G401 (cell line): ENCODE measurements at regions not wholly inside any gene's neighbourhood (a gene's known extent, or its start where the extent isn't known, plus 50 kb on each side); places are given as distances from the start of the nearest gene placed in this dataset.
A peak's percentile ranks its signal among the peaks of the same experiment; 100 is the strongest.
"Not testable (repeated sequence)": the region's sequence is repeated elsewhere in the genome, so short reads cannot be mapped to it uniquely, and the experiment has no call there.

Experiments used
- DNase-seq: peaks from one replicate; pipeline ENCODE4 v3.0.0-alpha.2; 2015; ENCODE audit warnings: low spot score
- in situ Hi-C: cut with HindIII; loops from 2 replicates; pipeline ENCODE4 v1.10.0; 2016; ENCODE audit warnings: low sequenced_read_pairs, mixed read lengths

GRCh38 chr7:64469673-64470072 lies 93.2 kb downstream of the ZNF680 start:
- in situ Hi-C loops, result no loop called here
- DNase-seq, result no peak

DNA sequence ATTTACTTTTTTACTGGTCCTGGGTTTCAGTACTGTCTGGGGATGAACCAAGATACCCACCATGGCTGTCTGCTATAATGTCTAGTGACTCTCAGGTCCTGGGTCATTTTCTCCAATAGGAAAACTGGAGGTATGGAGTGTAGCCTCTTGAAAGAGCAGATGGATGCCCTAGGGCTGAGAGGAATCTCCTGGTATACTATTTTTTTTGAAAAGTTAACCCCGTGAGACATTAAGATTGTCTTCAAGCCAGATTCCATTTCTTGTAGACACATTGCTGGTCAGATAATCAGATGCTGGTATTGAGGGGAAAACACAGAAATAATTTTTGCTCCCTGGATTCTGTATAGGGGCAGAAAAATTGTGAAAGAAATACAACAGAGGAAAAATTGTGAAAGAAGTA lies 97.3 kb downstream of the ZNF680 start:
- no peak for DNase-seq
- in situ Hi-C loops, result no loop called here

DNA sequence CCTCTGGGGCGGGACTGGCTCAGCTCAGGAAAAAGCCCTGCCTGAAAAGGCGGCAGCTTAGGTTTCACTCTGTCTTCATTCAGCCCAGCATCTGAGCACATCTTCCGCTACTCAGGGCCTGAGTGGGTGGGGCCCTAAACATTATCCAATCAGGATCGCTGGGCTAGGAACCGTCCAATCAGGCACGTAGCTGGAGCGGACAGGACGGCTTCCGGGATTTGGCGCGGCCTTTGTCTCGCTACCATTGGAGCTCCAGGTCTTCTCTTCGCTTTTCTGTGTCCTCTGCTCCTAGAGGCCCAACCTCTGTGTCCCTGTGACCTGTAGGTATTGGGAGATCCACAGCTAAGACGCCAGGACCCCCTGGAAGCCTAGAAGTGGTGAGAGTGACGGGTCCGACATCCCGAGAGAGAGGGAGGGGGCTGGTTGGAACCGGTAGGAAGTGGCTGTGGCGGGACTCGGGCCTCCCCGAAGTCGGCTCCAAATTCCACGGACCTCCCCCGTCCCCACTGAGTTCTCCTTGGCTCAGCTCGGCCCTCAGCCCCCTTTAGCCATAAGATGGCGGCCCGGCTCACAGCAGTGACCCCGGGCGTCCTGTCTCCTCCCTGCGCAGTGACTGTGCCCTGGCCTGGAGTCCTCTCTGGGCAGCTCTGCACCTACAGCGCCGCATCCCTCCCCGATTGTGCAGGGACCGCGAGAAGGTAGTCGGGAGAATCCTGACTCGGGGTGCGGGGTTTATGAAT lies 99.1 kb downstream of the ZNF680 start:
- peak; percentile 52 for DNase-seq
- in situ Hi-C loops, result no loop called here

DNA sequence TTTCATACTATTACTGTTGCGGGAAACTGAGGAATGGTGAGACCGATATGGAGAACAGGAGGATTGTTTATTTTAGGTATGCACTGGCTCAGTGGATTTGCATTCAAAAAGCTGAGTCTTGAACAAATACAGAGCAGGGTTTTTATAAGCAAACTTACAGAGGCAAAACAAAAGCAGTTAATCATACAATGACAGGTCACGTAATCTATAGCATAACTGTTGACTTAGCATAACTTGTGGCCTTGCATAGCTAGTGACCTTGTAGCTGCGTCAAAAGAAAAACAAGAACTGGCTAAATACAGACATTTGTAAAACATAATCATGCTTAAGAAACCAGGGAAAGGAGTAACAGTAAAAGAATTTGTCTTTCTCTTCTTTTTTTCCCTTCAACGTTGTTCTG lies 103.0 kb downstream of the ZNF680 start:
- in situ Hi-C loops, DNase-seq: not testable (repeated sequence)

GRCh38 chr7:64433590-64433989 lies 119.8 kb downstream of the ZNF736 start:
- in situ Hi-C loops, result no loop called here
- DNase-seq, result no peak

DNA sequence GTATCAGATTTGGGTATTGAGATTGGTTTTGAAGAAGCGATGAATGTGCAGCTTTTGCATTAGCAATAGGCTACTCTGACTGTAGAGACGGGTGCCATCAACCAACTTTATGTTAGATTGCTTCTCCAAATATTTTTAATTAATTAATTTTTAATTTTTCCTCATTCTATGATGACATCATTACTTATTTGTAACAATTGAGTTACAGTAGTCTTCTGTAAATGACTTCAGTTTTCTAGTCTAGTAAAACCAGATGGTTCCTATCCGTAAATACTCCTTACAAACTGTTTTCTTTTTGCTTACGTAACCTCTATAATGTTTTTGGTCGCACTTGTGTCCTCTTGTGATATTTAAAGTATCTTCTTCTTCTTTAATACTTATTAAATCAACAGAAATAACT lies 118.1 kb downstream of the ZNF736 start:
- no peak for DNase-seq
- in situ Hi-C loops, result no loop called here

GRCh38 chr7:64429232-64429631 lies 115.5 kb downstream of the ZNF736 start:
- in situ Hi-C loops, result no loop called here
- no peak for DNase-seq

GRCh38 chr7:64425436-64425835 lies 111.7 kb downstream of the ZNF736 start:
- DNase-seq, in situ Hi-C loops: not testable (repeated sequence)

DNA sequence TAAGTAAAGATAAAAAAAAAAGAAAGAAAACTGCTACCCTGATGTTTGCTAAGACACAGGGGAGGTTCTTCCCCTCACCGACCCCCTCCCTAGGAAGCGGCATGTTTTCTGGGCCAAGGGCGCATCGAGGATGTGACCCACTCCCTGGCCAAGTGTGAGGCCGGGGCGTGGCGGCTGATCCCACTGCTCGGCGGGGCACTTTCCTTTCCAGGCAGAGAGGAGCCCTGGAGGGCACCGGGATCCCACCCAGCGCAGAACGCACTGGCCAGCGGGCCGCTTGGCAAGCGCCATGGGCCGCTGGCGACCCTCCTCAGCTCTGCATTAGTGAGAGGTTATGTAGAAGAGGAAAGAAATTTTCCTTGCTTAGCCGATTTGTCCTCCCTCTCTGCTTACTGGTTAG lies 93.4 kb downstream of the ZNF736 start:
- in situ Hi-C loops, result no loop called here
- no peak for DNase-seq
